ENCODE measurements at regions not wholly inside any gene's neighbourhood (a gene's known extent, or its start where the extent isn't known, plus 50 kb on each side); places are given as distances from the start of the nearest gene placed in this dataset.

DNA sequence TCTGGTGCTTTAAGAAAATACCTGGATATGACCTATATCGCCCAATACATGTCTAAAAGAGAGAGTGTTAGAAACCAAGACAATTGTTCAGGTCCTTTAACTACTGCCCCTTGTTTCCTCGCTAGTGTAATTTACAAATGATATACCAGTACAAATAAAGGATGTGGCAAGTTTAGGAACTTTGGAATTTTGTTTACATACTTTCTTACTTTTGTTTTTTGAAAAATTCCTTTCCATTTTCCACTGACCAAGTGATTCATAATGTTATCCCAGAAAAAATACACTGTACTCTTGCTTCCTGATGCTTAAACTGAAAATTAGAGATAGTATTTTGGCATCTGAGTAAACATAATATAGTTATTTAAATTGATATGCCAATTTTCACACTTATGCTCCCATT is 96.8 kb upstream of the CSNK1A1L start:
- TF ChIP-seq, protein P1, sequence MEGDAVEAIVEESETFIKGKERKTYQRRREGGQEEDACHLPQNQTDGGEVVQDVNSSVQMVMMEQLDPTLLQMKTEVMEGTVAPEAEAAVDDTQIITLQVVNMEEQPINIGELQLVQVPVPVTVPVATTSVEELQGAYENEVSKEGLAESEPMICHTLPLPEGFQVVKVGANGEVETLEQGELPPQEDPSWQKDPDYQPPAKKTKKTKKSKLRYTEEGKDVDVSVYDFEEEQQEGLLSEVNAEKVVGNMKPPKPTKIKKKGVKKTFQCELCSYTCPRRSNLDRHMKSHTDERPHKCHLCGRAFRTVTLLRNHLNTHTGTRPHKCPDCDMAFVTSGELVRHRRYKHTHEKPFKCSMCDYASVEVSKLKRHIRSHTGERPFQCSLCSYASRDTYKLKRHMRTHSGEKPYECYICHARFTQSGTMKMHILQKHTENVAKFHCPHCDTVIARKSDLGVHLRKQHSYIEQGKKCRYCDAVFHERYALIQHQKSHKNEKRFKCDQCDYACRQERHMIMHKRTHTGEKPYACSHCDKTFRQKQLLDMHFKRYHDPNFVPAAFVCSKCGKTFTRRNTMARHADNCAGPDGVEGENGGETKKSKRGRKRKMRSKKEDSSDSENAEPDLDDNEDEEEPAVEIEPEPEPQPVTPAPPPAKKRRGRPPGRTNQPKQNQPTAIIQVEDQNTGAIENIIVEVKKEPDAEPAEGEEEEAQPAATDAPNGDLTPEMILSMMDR (IDR thresholded peaks at IDR 0.05), result no peak
- TF ChIP-seq POLR2A (IDR thresholded peaks at IDR 0.05) (no peak), POLR2AphosphoS5 (IDR thresholded peaks at IDR 0.05) (no peak)
